OCI-LY1 (cell line): ENCODE measurements at regions not wholly inside any gene's neighbourhood (a gene's known extent, or its start where the extent isn't known, plus 50 kb on each side); places are given as distances from the start of the nearest gene placed in this dataset.

ENCODE experiments used
- H2AFZ ChIP-seq: fragments of 200-600 bp; sonication (generic), shearing (Covaris generic); 2 replicates; pipeline ENCODE4 v1.6.0; 2014; ENCODE audit warnings: antibody characterized with exemption, mild to moderate bottlenecking, low read length
- H3F3A ChIP-seq: fragments of 200-600 bp; sonication (generic), shearing (Covaris generic); 2 replicates; pipeline ENCODE4 v1.6.0; 2014; ENCODE audit warnings: mild to moderate bottlenecking, antibody characterized with exemption, low read length, moderate library complexity; ENCODE audit not compliant: insufficient read depth
- H3K27ac ChIP-seq: fragments of 200-600 bp; sonication (generic); 2 replicates; pipeline ENCODE4 v1.5.1; 2014; ENCODE audit warnings: low read length, mixed run types, mild to moderate bottlenecking, low read depth; ENCODE audit not compliant: poor library complexity, severe bottlenecking
- H3K27me3 ChIP-seq: fragments of 200-600 bp; sonication (generic); 2 replicates; pipeline ENCODE4 v1.6.0; 2014; ENCODE audit warnings: antibody characterized with exemption, mild to moderate bottlenecking, low read length, moderate library complexity; ENCODE audit not compliant: insufficient read depth
- H3K36me3 ChIP-seq: fragments of 200-600 bp; sonication (generic); 2 replicates; pipeline ENCODE4 v1.6.1; 2014; ENCODE audit warnings: mild to moderate bottlenecking, antibody characterized with exemption, low read length, moderate library complexity, mixed read lengths; ENCODE audit not compliant: insufficient read depth
- H3K4me1 ChIP-seq: fragments of 200-600 bp; sonication (generic); 2 replicates; pipeline ENCODE4 v1.5.1; 2014; ENCODE audit warnings: mild to moderate bottlenecking, low read length, moderate library complexity; ENCODE audit not compliant: insufficient read depth, severe bottlenecking
- H3K4me2 ChIP-seq: fragments of 200-600 bp; sonication (generic), shearing (Covaris generic); 2 replicates; pipeline ENCODE4 v1.6.1; 2014; ENCODE audit warnings: low read length
- H3K4me3 ChIP-seq: fragments of 200-600 bp; sonication (generic); 2 replicates; pipeline ENCODE4 v1.5.1; 2014; ENCODE audit warnings: low read length, low read depth, mild to moderate bottlenecking, mixed read lengths; ENCODE audit not compliant: poor library complexity, severe bottlenecking
- H3K79me2 ChIP-seq: fragments of 200-600 bp; shearing (Covaris generic); 2 replicates; pipeline ENCODE4 v1.6.1; 2016; ENCODE audit warnings: mixed run types, low read length, mixed read lengths; ENCODE audit not compliant: insufficient read depth
- H3K9ac ChIP-seq: fragments of 200-600 bp; sonication (generic), shearing (Covaris generic); 2 replicates; pipeline ENCODE4 v1.6.1; 2014; ENCODE audit warnings: mild to moderate bottlenecking, low read length, mixed read lengths
- H3K9me2 ChIP-seq: fragments of 200-600 bp; sonication (generic), shearing (Covaris generic); 2 replicates; pipeline ENCODE4 v1.6.1; 2014; ENCODE audit warnings: low read depth, mild to moderate bottlenecking, low read length, mixed read lengths
- H3K9me3 ChIP-seq: fragments of 200-600 bp; shearing (Covaris generic); 2 replicates; pipeline ENCODE4 v1.6.1; 2014; ENCODE audit warnings: low read length, mixed read lengths
- H4K20me1 ChIP-seq: fragments of 200-600 bp; sonication (generic), shearing (Covaris generic); 2 replicates; pipeline ENCODE4 v1.6.0; 2016; ENCODE audit warnings: mild to moderate bottlenecking, low read length; ENCODE audit not compliant: insufficient read depth
- EZH2 ChIP-seq: fragments of 200-600 bp; sonication (generic), shearing (Covaris generic); IDR thresholded peaks from 2 replicates; pipeline ENCODE4 v1.8.0; 2017; ENCODE audit warnings: borderline replicate concordance, mixed run types, mild to moderate bottlenecking, antibody characterized with exemption, low read length, moderate library complexity, mixed read lengths
- TF ChIP-seq, protein P1 (sequence below): fragments of 200-600 bp; sonication (generic), shearing (Covaris generic); IDR thresholded peaks from 2 replicates; pipeline ENCODE4 v1.5.1; 2017; ENCODE audit warnings: mild to moderate bottlenecking, antibody characterized with exemption, low read length, moderate library complexity, mixed read lengths

DNA sequence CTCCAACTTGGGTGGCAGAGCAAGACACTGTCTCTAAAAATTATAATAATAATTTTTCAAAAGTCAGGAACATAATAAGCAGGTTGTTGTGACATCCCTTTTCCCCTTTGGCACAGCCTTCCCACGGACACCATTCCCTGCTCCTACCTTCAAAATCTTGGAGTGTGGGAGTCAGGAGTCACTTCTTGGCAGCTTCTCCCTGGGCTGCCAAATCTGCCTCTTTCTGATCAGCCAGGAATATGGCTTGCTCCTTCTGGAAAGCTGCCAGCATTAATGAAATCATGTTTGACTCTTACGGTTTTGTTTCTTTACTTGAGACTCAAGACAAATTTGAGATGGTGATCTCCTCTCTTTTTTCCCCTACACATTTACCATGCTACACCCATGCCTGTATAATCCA, 391.4 kb upstream of the SYT1 start:
- Histone ChIP-seq H3K36me3 (no peaks in the 10 kb centered on the region), H3K27me3 (no peaks in the 10 kb centered on the region), H3K4me1 (no peaks in the 10 kb centered on the region), H3K4me3 (no peak overlapping the region), H3F3A (no peaks in the 10 kb centered on the region), H4K20me1 (no peaks in the 10 kb centered on the region), H3K9ac (no peak overlapping the region), H3K79me2 (no peaks in the 10 kb centered on the region), H2AFZ (no peak overlapping the region), H3K9me3 (no peaks in the 10 kb centered on the region), H3K4me2 (no peak overlapping the region), H3K27ac (no peak overlapping the region), H3K9me2 (no peaks in the 10 kb centered on the region)
- TF ChIP-seq, protein P1, sequence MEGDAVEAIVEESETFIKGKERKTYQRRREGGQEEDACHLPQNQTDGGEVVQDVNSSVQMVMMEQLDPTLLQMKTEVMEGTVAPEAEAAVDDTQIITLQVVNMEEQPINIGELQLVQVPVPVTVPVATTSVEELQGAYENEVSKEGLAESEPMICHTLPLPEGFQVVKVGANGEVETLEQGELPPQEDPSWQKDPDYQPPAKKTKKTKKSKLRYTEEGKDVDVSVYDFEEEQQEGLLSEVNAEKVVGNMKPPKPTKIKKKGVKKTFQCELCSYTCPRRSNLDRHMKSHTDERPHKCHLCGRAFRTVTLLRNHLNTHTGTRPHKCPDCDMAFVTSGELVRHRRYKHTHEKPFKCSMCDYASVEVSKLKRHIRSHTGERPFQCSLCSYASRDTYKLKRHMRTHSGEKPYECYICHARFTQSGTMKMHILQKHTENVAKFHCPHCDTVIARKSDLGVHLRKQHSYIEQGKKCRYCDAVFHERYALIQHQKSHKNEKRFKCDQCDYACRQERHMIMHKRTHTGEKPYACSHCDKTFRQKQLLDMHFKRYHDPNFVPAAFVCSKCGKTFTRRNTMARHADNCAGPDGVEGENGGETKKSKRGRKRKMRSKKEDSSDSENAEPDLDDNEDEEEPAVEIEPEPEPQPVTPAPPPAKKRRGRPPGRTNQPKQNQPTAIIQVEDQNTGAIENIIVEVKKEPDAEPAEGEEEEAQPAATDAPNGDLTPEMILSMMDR = no peak
- no peak for TF ChIP-seq EZH2

DNA sequence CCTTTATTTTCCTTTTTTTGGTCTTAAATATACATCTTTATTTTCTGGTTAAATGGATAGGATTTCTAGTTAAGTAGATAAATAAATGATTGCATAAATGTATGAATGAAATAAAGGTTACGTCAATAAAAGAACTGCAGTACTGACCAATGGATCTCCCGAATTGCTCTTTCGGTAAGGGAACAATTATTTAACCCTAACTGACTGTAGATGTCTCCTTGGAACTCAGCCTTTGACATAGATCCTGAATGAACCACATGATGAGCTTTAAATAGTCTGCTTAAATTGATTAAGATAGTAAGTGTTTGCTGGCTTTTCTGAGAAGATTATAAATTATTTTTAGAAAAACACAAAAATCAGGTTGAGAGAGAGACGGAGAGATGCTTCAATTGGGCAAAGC, 391.0 kb upstream of the SYT1 start:
- H3K4me3 ChIP-seq = no peak overlapping the region
- H3K36me3 ChIP-seq = no peaks in the 10 kb centered on the region
- H4K20me1 ChIP-seq = no peaks in the 10 kb centered on the region
- no peaks in the 10 kb centered on the region for H3K4me1 ChIP-seq
- H3F3A ChIP-seq = no peaks in the 10 kb centered on the region
- no peak for TF ChIP-seq EZH2
- TF ChIP-seq, protein P1 = no peak
- H2AFZ ChIP-seq = no peak overlapping the region
- H3K27me3 ChIP-seq = no peaks in the 10 kb centered on the region
- H3K9me3 ChIP-seq = no peaks in the 10 kb centered on the region
- no peaks in the 10 kb centered on the region for H3K79me2 ChIP-seq
- no peak overlapping the region for H3K9ac ChIP-seq
- no peak overlapping the region for H3K27ac ChIP-seq
- no peaks in the 10 kb centered on the region for H3K9me2 ChIP-seq
- no peak overlapping the region for H3K4me2 ChIP-seq

DNA sequence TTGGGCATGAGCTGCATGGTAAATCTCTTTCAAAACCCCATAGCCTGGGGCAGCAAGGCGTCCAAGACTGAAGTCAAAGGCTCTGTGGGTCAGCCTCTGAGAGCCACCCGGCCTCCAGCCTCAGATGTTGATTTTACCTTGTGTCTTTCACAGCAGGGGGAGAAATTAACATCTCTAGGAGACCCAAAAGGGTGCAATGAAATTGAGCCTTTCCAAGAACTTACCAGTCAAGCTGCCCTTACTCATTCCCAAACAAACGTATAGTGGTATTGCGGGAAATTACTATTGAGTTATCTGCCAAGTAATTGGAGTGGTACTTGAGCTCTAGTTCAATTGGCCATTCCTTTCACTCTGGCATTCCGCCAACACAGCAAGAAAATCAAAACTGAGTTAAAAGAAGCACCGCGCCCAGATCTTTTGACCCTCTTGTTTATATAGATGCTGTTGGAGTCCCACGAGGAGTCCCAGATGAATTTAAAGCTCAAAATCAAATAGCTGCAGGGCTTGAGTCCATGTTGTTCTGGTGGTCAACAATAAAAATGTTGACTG, 380.7 kb upstream of the SYT1 start:
- Histone ChIP-seq H3K9me2 (no peaks in the 10 kb centered on the region), H3K4me2 (no peak overlapping the region), H3K79me2 (no peaks in the 10 kb centered on the region), H3K9ac (no peak overlapping the region), H3K27me3 (no peaks in the 10 kb centered on the region), H3F3A (no peaks in the 10 kb centered on the region), H3K4me1 (no peaks in the 10 kb centered on the region), H3K9me3 (no peaks in the 10 kb centered on the region), H3K27ac (no peak overlapping the region), H2AFZ (no peak overlapping the region), H4K20me1 (no peaks in the 10 kb centered on the region), H3K4me3 (no peak overlapping the region), H3K36me3 (no peaks in the 10 kb centered on the region)
- no peak for TF ChIP-seq EZH2

DNA sequence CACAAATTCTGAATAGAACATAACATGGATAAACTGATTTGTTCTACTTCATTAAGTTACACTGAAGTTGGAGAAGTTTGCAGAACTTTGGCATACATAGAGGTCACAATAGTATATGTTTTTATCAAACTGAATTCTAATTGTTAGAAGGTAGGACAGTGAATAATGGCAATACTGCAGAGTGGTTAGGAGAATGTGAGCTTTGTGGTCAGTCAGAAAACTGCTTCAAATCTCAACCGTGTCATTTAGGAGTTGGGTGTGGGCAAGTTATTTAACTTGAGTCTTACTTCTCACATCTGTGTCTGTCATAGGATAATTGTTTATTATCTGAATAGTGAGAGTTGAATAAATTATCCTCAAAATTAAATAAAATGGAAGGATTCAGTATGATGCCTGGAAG, 374.6 kb upstream of the SYT1 start:
- no peak overlapping the region for H3K9ac ChIP-seq
- no peaks in the 10 kb centered on the region for H3K4me1 ChIP-seq
- no peaks in the 10 kb centered on the region for H3K9me2 ChIP-seq
- H2AFZ ChIP-seq = no peak overlapping the region
- no peaks in the 10 kb centered on the region for H3K9me3 ChIP-seq
- no peaks in the 10 kb centered on the region for H3K27me3 ChIP-seq
- H4K20me1 ChIP-seq = no peaks in the 10 kb centered on the region
- H3K4me2 ChIP-seq = no peak overlapping the region
- no peak overlapping the region for H3K4me3 ChIP-seq
- TF ChIP-seq EZH2 = no peak
- TF ChIP-seq, protein P1 = no peak
- H3F3A ChIP-seq = no peaks in the 10 kb centered on the region
- H3K36me3 ChIP-seq = no peaks in the 10 kb centered on the region
- no peak overlapping the region for H3K27ac ChIP-seq
- no peaks in the 10 kb centered on the region for H3K79me2 ChIP-seq
